Naive thymus-derived CD4-positive, alpha-beta T cell (primary cell): ENCODE measurements at regions not wholly inside any gene's neighbourhood (a gene's known extent, or its start where the extent isn't known, plus 50 kb on each side); places are given as distances from the start of the nearest gene placed in this dataset.

Source experiments
- ATAC-seq: fragments of 150-1000 bp; cut with Tn5 transposase; 2 replicates; pipeline ENCODE4 v1.10.0; 2021; ENCODE audit warnings: mild to moderate bottlenecking, moderate library complexity
- CTCF ChIA-PET: fragments of 350-600 bp; sonication (Branson Sonifier 250); formaldehyde crosslinking; loops from one replicate; lab custom pipeline; 2021; ENCODE audit warnings: antibody characterized with exemption; lab: Charles Lee
- POLR2A ChIA-PET: fragments of 350-600 bp; sonication (Branson Sonifier 250); formaldehyde crosslinking; loops from one replicate; lab custom pipeline; 2021; ENCODE audit warnings: antibody characterized with exemption, inconsistent platforms; lab: Charles Lee
- DNase-seq, 9 donors: peaks; one replicate each; pipeline versions ENCODE4 v3.0.0 to v3.0.0-alpha.2; 2020 to 2022; ENCODE audit warnings: mixed read lengths in 1 of 9
- H3K27ac ChIP-seq: one replicate; pipeline ENCODE4 v1.7.0; 2013; ENCODE audit warnings: mild to moderate bottlenecking, low read depth, low read length, moderate library complexity
- H3K27me3 ChIP-seq, 2 donors: one replicate each; pipeline ENCODE4 v1.7.0; 2013; ENCODE audit warnings: low read length in 2 of 2, mild to moderate bottlenecking in 2 of 2, moderate library complexity in 2 of 2; ENCODE audit not compliant: control insufficient read depth in 2 of 2, insufficient read depth in 2 of 2
- H3K36me3 ChIP-seq, 3 experiments: 1 replicate in 2 of 3; 2 replicates in 1 of 3; pipeline ENCODE4 v1.7.0; 2013; ENCODE audit warnings: low read length in 3 of 3, mild to moderate bottlenecking in 3 of 3, moderate library complexity in 1 of 3; ENCODE audit not compliant: insufficient read depth in 3 of 3, control insufficient read depth in 2 of 3
- H3K4me1 ChIP-seq, 2 donors: one replicate each; pipeline ENCODE4 v1.7.0; 2013; ENCODE audit warnings: low read length in 2 of 2, mild to moderate bottlenecking in 2 of 2, moderate library complexity in 1 of 2; ENCODE audit not compliant: control insufficient read depth in 2 of 2, insufficient read depth in 2 of 2
- H3K4me3 ChIP-seq: 2 replicates; pipeline ENCODE4 v1.7.0; 2013; ENCODE audit warnings: mild to moderate bottlenecking, low read length
- H3K9me3 ChIP-seq, 3 experiments: 1 replicate in 2 of 3; 2 replicates in 1 of 3; pipeline ENCODE4 v1.7.0; 2013; ENCODE audit warnings: low read length in 3 of 3; ENCODE audit not compliant: control insufficient read depth in 2 of 3
- H3K27ac Mint-ChIP-seq, 9 donors: one replicate each; pipeline ENCODE4 v1.8.0; 2020 to 2022; ENCODE audit warnings: mixed read lengths in 9 of 9, mild to moderate bottlenecking in 8 of 9, moderate library complexity in 5 of 9, inconsistent platforms in 2 of 9
- H3K27me3 Mint-ChIP-seq, 5 donors: one replicate each; pipeline ENCODE4 v1.8.0; 2021 to 2022; ENCODE audit warnings: mixed read lengths in 5 of 5, mild to moderate bottlenecking in 1 of 5
- H3K36me3 Mint-ChIP-seq, 5 donors: one replicate each; pipeline ENCODE4 v1.8.0; 2020 to 2022; ENCODE audit warnings: mixed read lengths in 5 of 5, mild to moderate bottlenecking in 3 of 5, inconsistent platforms in 1 of 5
- H3K4me1 Mint-ChIP-seq, 7 donors: one replicate each; pipeline ENCODE4 v1.8.0; 2020 to 2022; ENCODE audit warnings: mixed read lengths in 7 of 7, mild to moderate bottlenecking in 3 of 7, inconsistent platforms in 1 of 7
- H3K4me3 Mint-ChIP-seq, 10 donors: one replicate each; pipeline ENCODE4 v1.8.0; 2020 to 2022; ENCODE audit warnings: mild to moderate bottlenecking in 10 of 10, mixed read lengths in 10 of 10, moderate library complexity in 6 of 10, inconsistent platforms in 2 of 10
- H3K9me3 Mint-ChIP-seq, 11 donors: one replicate each; pipeline ENCODE4 v1.8.0; 2020 to 2022; ENCODE audit warnings: mixed read lengths in 11 of 11, mild to moderate bottlenecking in 4 of 11, inconsistent platforms in 1 of 11, moderate library complexity in 1 of 11
- intact Hi-C, 2 donors: fragments of 100-400 bp; cut with micrococcal nuclease; formaldehyde crosslinking; loops; one replicate each; pipeline ENCODE4 v1.15.1; 2023

DNA sequence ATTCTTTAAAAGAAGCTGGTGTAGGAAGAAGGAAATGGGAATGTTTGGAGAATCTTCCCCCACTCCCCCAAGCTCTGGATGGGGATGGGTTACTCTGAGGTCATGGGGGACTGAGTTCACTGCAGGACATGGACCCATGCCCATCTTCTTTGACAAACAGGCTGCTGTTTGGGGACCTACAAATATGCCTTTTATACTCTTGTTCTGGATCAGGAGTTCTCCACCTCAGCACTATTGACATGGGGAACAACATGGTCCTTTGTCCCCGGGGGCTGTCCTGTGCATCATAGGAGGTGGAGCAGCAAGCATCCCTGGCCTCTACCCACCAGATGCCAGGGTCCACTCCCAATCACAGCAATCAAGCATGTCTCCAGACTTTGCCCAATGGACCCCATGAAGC lies 365.8 kb upstream of the C1orf174 start:
- Mint-ChIP-seq H3K4me1 (peaks cover 0 to 11% (median 0%) of the 10 kb centered on the region in 7 donors), H3K9me3 (peaks cover 0 to 8% (median 2%) of the 10 kb centered on the region in 11 donors), H3K27me3 (peaks cover 4 to 53% (median 40%) of the 10 kb centered on the region in 5 donors), H3K27ac (no peak overlapping the region), H3K36me3 (peaks cover 0 to 3% (median 0%) of the 10 kb centered on the region in 5 donors), H3K4me3 (no peak overlapping the region)
- ChIA-PET POLR2A (no interaction called here), CTCF (no interaction called here)
- Histone ChIP-seq H3K4me3 (no peak overlapping the region), H3K27me3 (no peaks in the 10 kb centered on the region), H3K4me1 (no peaks in the 10 kb centered on the region), H3K27ac (no peak overlapping the region), H3K9me3 (no peaks in the 10 kb centered on the region), H3K36me3 (no peaks in the 10 kb centered on the region)
- intact Hi-C loops = no loop called here
- ATAC-seq (no peak), DNase-seq (no peak)

GRCh38 chr1:4267381-4268261 lies 367.5 kb upstream of the C1orf174 start:
- no peaks in the 10 kb centered on the region for H3K36me3 ChIP-seq
- no peak overlapping the region for H3K4me3 Mint-ChIP-seq
- ChIA-PET CTCF (no interaction called here), POLR2A (interaction anchor here (0.6 kb wide), 1 partner anchor 357 kb away, joined by 3 read pairs; no protein-coding TSS in a partner anchor)
- no peaks in the 10 kb centered on the region for H3K4me1 ChIP-seq
- intact Hi-C loops = no loop called here
- no peaks in the 10 kb centered on the region for H3K9me3 ChIP-seq
- H3K9me3 Mint-ChIP-seq = peaks cover 0 to 2% (median 0%) of the 10 kb centered on the region in 11 donors
- H3K27me3 Mint-ChIP-seq = peaks cover 4 to 57% (median 34%) of the 10 kb centered on the region in 5 donors
- DNase-seq = no peak
- H3K27ac ChIP-seq = no peak overlapping the region
- H3K4me1 Mint-ChIP-seq = peaks cover 0 to 11% (median 0%) of the 10 kb centered on the region in 7 donors
- no peak overlapping the region for H3K4me3 ChIP-seq
- no peak for ATAC-seq
- no peak overlapping the region for H3K27ac Mint-ChIP-seq
- H3K27me3 ChIP-seq = no peaks in the 10 kb centered on the region
- no peaks in the 10 kb centered on the region for H3K36me3 Mint-ChIP-seq

DNA sequence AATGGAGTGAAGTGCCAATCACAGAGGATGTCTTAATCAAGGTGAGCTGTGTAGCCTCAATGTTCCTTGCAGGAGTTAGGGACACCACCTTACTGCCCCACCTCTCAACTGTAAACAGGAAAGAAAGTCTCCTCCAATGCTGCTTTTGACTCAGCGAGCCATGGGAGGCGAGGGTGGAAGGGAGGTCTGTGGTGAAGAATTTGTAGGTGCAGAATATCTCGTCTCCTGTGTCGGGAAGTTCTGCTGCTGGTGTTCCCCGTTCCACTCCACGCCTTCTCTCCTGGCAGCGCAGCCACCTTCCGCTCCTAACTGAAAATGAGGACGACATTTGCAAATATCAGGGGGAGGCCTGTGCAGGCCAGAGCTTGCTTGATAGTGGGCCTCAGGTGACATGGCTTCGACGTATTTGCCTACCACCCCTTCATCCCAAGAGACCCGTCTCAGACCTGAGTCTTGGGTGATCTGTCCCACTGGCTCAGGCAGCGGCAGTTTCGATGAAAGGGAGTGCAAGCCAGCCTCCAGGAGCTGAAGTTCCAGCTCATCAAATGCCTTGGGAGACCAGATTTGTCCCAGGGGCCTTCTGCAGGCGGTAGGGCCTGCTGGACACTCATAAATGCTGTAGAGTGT lies 368.3 kb upstream of the C1orf174 start:
- ATAC-seq (no peak), DNase-seq (no peak)
- intact Hi-C loops = no loop called here
- Mint-ChIP-seq H3K4me3 (no peak overlapping the region), H3K27ac (no peak overlapping the region), H3K36me3 (no peaks in the 10 kb centered on the region), H3K27me3 (peaks cover 7 to 57% (median 26%) of the 10 kb centered on the region in 5 donors), H3K9me3 (peaks cover 0 to 2% (median 0%) of the 10 kb centered on the region in 11 donors), H3K4me1 (peaks cover 0 to 11% (median 0%) of the 10 kb centered on the region in 7 donors)
- Histone ChIP-seq H3K27ac (no peak overlapping the region), H3K27me3 (no peaks in the 10 kb centered on the region), H3K36me3 (no peaks in the 10 kb centered on the region), H3K4me1 (no peaks in the 10 kb centered on the region), H3K4me3 (no peak overlapping the region), H3K9me3 (no peaks in the 10 kb centered on the region)
- ChIA-PET POLR2A (interaction anchor here (0.6 kb wide), 1 partner anchor 356 kb away, joined by 3 read pairs; no protein-coding TSS in a partner anchor), CTCF (no interaction called here)

DNA sequence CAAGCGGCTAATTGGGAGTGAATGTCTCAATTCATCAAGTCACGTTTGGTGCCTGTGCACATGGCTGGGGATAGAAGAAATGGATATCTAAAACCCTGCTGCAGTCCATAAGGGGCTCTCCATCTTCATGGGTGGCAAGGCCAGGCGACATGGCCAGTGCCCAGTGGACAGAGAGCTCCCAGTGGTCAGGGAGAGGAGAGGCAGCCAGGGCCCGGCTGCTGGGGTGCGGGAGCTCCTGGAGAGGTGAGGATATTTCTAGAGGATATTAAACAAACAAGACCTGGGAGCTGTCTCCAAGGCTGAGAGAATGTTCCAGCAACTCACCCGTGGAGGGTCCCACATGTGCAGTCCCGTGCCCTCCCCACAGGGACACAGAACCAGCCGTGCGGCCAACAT lies 368.8 kb upstream of the C1orf174 start:
- DNase-seq (no peak), ATAC-seq (no peak)
- H3K4me1 ChIP-seq = no peaks in the 10 kb centered on the region
- no peaks in the 10 kb centered on the region for H3K36me3 ChIP-seq
- Mint-ChIP-seq H3K27me3 (peaks cover 7 to 57% (median 21%) of the 10 kb centered on the region in 5 donors), H3K4me1 (peaks cover 0 to 11% (median 0%) of the 10 kb centered on the region in 7 donors), H3K36me3 (no peaks in the 10 kb centered on the region), H3K27ac (no peak overlapping the region), H3K4me3 (no peak overlapping the region), H3K9me3 (peaks cover 0 to 2% (median 0%) of the 10 kb centered on the region in 11 donors)
- no peaks in the 10 kb centered on the region for H3K9me3 ChIP-seq
- no peak overlapping the region for H3K4me3 ChIP-seq
- H3K27me3 ChIP-seq = no peaks in the 10 kb centered on the region
- H3K27ac ChIP-seq = no peak overlapping the region
- intact Hi-C loops = no loop called here
- POLR2A ChIA-PET = no interaction called here
- CTCF ChIA-PET = no interaction called here

DNA sequence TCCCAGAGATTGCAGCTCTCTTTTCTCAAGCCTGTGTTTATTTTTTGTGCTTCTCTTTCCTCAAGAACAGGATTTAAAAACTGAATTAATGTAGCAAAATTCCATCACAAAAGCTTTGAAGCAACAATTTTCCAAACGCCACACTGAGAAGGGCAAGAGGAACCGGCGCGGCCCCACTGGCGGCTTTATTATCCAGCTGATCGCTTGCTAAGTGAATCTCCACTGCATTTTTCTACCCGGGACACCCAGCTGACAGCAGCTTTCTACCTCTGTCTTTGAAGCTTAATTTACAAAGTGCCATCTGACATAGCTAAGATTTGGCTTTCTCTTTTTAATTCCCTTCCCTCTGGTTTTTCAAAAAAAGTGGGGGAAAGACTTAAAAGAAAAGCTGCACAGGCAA lies 369.3 kb upstream of the C1orf174 start:
- H3K4me1 Mint-ChIP-seq = peaks cover 0 to 11% (median 0%) of the 10 kb centered on the region in 7 donors
- H3K36me3 Mint-ChIP-seq = no peaks in the 10 kb centered on the region
- ATAC-seq (no peak), DNase-seq (no peak)
- H3K27me3 ChIP-seq = no peaks in the 10 kb centered on the region
- no peaks in the 10 kb centered on the region for H3K36me3 ChIP-seq
- intact Hi-C loops = no loop called here
- H3K4me3 Mint-ChIP-seq = no peak overlapping the region
- no peak overlapping the region for H3K27ac Mint-ChIP-seq
- POLR2A ChIA-PET = no interaction called here
- H3K9me3 Mint-ChIP-seq = peaks cover 0 to 2% (median 0%) of the 10 kb centered on the region in 11 donors
- peaks cover 6 to 52% (median 19%) of the 10 kb centered on the region in 5 donors for H3K27me3 Mint-ChIP-seq
- no peak overlapping the region for H3K27ac ChIP-seq
- CTCF ChIA-PET = no interaction called here
- H3K4me3 ChIP-seq = no peak overlapping the region
- no peaks in the 10 kb centered on the region for H3K9me3 ChIP-seq
- no peaks in the 10 kb centered on the region for H3K4me1 ChIP-seq

GRCh38 chr1:4269952-4270570 lies 370.0 kb upstream of the C1orf174 start:
- no peak overlapping the region for H3K27ac ChIP-seq
- POLR2A ChIA-PET = no interaction called here
- no peak overlapping the region for H3K4me3 Mint-ChIP-seq
- H3K9me3 ChIP-seq = peaks cover 0 to 3% (median 0%) of the 10 kb centered on the region in 3 experiments
- H3K36me3 ChIP-seq = no peaks in the 10 kb centered on the region
- H3K4me1 Mint-ChIP-seq = peaks cover 0 to 11% (median 0%) of the 10 kb centered on the region in 7 donors
- ATAC-seq (no peak), DNase-seq (no peak)
- H3K27me3 ChIP-seq = no peaks in the 10 kb centered on the region
- intact Hi-C loops = no loop called here
- H3K9me3 Mint-ChIP-seq = peaks cover 0 to 6% (median 0%) of the 10 kb centered on the region in 11 donors
- CTCF ChIA-PET = no interaction called here
- H3K27me3 Mint-ChIP-seq = peaks cover 4 to 50% (median 16%) of the 10 kb centered on the region in 5 donors
- no peak overlapping the region for H3K4me3 ChIP-seq
- H3K4me1 ChIP-seq = no peaks in the 10 kb centered on the region
- no peaks in the 10 kb centered on the region for H3K36me3 Mint-ChIP-seq
- H3K27ac Mint-ChIP-seq = peak overlapping the region in 1 of 9 donors; percentile 30
